GM10266 (cell line): ENCODE measurements at regions not wholly inside any gene's neighbourhood (a gene's known extent, or its start where the extent isn't known, plus 50 kb on each side); places are given as distances from the start of the nearest gene placed in this dataset.

Experiments
- DNase-seq: peaks from one replicate; pipeline ENCODE4 v3.0.0; 2012; ENCODE audit errors: extremely low spot score
- CTCF ChIP-seq: IDR thresholded peaks from 2 replicates; pipeline ENCODE4 v1.5.1; 2012; ENCODE audit warnings: mild to moderate bottlenecking, low read depth; ENCODE audit not compliant: control insufficient read depth, insufficient read depth; ENCODE audit errors: missing control alignments

- DNase-seq = no peak
- TF ChIP-seq CTCF = no peak
Measured at GRCh38 chr1:168864266-168864665, 135.3 kb upstream of the DPT start.

DNA sequence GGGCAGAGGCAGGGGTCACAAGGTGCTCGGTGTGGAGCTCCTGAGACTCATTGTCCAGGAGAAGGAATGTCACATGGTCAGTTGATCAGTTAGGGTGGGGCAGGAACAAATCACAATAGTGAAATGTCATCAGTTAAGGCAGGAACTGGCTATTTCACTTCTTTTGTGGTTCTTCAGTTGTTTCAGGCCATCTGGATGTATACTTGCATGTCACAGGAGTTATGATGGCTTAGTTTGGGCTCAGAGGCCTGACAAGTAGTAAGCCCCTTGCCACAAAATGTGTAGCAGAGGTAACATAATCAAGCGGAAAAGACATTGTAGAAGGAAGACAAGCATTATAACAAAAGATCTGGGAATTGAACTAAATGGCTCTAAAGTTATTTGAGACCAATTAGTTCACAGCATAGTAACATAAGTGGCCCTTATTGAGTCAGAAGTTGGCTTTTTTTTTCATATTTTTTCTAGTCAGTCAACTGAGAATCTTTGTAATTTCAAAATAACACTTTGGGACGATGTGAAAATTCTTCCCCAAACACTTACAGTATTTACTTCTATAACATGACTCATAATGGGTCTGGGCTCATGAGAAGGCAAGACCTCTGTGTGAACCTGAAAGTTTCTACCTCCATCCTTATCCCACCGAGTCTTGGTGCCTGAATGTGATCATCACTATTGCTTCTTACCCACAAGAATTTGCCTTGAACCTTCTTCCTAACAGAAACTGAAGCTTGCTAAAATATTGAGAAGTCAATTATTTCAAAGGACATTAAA is 137.0 kb upstream of the DPT start:
- no peak for TF ChIP-seq CTCF
- no peak for DNase-seq

- DNase-seq = no peak
- no peak for TF ChIP-seq CTCF
Measured at GRCh38 chr1:168867941-168868634, 139.1 kb upstream of the DPT start.

GRCh38 chr1:168871531-168871930 is 142.5 kb upstream of the DPT start:
- no peak for TF ChIP-seq CTCF

GRCh38 chr1:168875831-168876230 is 146.8 kb upstream of the DPT start:
- DNase-seq = no peak
- TF ChIP-seq CTCF = no peak

More at GRCh38 chr1:168871531-168871930, 142.5 kb upstream of the DPT start:
- no peak for DNase-seq

DNA sequence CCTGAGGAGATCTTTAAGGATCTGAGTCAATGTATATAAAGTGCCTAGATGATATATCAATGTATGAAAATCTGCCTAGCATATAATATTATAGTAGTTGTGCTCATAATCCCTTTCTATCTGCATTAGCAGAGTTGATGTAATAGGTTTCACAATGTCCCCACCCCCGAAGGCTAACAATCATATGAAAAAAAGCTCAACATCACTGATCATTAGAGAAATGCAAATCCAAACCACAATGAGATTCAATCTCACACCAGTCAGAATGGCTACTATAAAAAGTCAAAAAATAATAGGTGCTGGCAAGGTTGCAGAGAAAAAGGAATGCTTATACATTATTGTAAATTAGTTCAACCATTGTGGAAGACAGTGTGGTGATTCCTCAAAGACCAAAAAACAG is 147.8 kb upstream of the DPT start:
- DNase-seq = no peak
- no peak for TF ChIP-seq CTCF
